ENCODE measurements at regions not wholly inside any gene's neighbourhood (a gene's known extent, or its start where the extent isn't known, plus 50 kb on each side); places are given as distances from the start of the nearest gene placed in this dataset.
"Not testable (repeated sequence)": the region's sequence is repeated elsewhere in the genome, so short reads cannot be mapped to it uniquely, and the experiment has no call there.

DNA sequence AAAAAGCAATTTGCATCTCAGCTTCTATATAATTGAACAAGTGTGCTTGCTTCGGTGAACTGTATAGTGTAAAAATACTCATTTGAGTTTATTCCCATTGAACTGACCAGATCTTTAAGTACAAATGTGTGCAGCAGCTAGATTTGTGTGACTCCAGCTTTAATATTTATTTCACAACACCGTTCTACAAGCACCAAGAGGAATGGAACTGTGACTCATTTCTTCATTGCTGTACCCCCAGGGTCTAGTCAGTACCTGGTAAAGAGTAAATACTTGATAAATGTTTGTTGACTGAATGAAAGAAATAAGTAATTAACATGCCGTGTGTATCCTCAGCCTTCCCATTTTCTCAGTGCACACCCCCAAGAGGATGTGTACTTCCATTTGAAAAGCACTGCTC lies 464.8 kb downstream of the CBLN4 start:
- in situ Hi-C loops (cut with HindIII; ENCODE audit: low sequenced_read_pairs), result no loop called here

GRCh38 chr20:55540013-55540412 lies 465.3 kb downstream of the CBLN4 start:
- in situ Hi-C loops (cut with HindIII; ENCODE audit: low sequenced_read_pairs), result no loop called here

DNA sequence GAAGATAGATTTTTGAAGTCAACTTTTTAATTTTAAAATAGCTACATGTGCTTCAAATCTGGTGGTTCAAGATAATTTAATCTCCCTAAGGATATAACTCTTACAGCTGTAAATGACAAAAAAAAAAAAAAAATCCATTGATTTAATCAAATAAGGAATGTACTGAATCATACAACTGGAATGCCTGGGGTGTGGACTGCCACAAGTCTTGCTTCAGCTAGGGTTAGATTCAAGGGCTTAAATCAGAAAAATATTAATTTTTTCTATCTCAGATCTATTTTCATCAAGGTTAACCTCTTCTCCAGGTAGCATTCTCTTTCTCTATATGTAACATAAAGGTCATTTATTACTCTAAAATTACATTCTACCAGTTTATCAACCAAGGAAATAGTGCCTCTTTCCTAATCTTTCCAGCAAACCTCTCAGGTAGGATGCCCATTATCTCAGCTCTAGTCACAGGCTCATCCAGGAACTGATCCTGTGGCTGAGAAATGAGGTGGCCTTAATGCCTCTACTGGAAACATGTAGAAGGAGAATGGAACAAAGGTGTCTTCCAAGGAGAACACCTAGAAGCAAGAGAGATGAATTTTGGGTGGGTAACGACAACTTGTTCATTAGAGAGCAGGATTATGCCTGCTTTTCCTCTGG lies 466.9 kb downstream of the CBLN4 start:
- in situ Hi-C loops (cut with HindIII; ENCODE audit: low sequenced_read_pairs), result no loop called here

- in situ Hi-C loops (cut with HindIII; ENCODE audit: low sequenced_read_pairs), result no loop called here
Measured at GRCh38 chr20:55535366-55535765, 470.0 kb downstream of the CBLN4 start.

DNA sequence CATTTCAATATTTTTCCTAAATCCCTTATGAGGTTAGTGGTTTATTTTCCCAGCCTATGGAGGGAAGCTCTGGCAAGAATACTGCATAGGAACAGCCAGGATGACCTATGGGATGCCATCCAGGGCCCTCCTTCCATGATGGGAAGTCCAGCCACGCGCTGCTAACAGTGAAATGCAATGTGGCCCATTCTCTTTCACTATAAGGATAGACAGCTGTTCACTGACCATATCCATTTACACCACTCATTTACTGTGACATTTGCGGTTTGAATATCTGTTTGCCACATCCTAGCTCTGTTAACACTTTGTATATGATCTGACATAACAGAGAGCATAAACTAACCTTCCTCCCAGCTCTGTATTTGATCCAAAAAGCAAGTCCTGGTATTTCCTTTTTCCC lies 471.7 kb downstream of the CBLN4 start:
- in situ Hi-C loops (cut with HindIII; ENCODE audit: low sequenced_read_pairs), result no loop called here

DNA sequence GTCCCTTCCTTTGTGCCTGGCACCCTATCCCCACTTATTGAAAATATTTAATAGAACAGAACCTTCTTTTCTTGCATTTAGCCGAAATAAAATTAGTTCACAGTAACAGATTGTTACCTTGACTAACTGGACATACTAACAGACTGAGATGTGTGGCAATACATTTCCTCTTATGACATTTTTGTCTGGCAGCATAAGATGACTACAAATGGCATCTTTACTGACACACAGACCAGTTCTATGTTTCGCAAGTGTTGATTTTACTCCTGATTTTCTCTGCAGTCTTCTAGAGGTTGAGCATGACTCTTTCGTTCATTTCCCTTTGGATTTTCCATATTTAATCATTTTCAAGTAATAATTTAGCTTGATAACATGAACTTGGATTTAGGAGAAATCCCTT lies 474.6 kb downstream of the CBLN4 start:
- in situ Hi-C loops (cut with HindIII; ENCODE audit: low sequenced_read_pairs), result no loop called here

DNA sequence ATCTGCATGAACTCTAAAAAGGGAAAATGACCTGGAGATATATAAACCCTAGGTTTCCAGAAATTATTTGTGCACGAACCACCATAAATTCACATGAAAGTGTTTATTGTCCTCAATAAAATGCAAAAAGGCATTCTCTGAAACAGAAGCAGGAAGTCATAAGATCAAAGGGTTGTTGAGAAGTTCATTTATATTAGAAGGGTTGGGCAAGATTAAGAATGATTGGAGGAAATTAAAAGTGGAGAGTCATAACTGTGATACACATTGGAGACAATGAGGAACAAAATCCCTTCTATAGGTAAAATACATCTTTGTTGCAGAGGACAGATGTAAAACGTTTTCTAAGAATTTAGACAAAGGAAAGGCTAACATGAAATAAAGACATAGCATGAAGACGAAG lies 476.8 kb downstream of the CBLN4 start:
- in situ Hi-C loops (cut with HindIII; ENCODE audit: low sequenced_read_pairs), result no loop called here

DNA sequence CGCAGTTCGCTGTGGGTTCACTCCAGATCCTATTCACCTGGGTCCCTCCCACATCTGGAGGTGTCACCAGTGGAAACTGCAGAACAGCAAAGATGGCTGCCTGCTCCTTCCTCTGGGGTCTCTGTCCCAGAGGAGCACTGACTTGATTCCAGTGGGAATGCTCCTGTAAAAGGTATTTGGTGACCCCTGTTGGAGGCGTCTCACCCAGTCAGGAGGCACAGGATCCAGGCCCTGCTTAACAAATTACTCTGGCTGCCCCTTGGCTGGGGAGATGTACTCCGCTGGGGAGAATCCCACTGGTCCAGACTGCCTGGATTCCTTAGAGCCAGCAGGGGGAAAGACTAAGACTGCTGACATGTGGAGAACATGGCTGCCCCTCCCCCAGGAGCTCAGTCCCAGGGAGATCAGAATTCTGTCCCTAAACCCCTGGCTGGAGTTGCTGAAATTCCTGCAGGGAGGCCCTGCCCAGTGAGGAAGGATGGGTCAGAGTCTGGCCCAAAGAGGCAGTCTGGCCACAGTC lies 483.0 kb downstream of the CBLN4 start:
- in situ Hi-C loops (cut with HindIII; ENCODE audit: low sequenced_read_pairs), result no loop called here

DNA sequence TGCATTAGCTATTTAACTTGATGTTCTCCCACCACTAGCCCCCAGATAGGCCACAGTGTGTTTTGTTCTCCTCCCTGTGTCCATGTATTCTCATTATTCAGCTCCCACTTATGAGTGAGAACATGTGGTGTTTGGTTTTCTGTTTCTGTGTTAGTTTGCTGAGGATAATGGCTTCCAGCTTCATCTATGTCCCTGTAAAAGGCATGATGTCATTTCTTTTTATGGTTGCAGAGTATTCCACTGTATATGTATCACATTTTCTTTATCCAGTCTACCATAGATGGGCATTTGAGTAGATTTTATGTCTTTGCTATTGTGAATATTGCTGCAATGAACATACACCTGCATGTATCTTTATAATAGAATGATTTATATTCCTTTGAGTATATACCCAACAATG lies 487.7 kb downstream of the CBLN4 start:
- in situ Hi-C loops (cut with HindIII; ENCODE audit: low sequenced_read_pairs), result not testable (repeated sequence)

- in situ Hi-C loops (cut with HindIII; ENCODE audit: low sequenced_read_pairs), result no loop called here
Measured at GRCh38 chr20:55515832-55516231, 489.5 kb downstream of the CBLN4 start.

GRCh38 chr20:55514531-55514930 lies 490.8 kb downstream of the CBLN4 start:
- in situ Hi-C loops (cut with HindIII; ENCODE audit: low sequenced_read_pairs), result no loop called here

- in situ Hi-C loops (cut with HindIII; ENCODE audit: low sequenced_read_pairs), result no loop called here
Measured at GRCh38 chr20:55513954-55514353, 491.4 kb downstream of the CBLN4 start.

GRCh38 chr20:55500130-55500529 lies 505.2 kb downstream of the CBLN4 start:
- in situ Hi-C loops (cut with HindIII; ENCODE audit: low sequenced_read_pairs), result no loop called here

DNA sequence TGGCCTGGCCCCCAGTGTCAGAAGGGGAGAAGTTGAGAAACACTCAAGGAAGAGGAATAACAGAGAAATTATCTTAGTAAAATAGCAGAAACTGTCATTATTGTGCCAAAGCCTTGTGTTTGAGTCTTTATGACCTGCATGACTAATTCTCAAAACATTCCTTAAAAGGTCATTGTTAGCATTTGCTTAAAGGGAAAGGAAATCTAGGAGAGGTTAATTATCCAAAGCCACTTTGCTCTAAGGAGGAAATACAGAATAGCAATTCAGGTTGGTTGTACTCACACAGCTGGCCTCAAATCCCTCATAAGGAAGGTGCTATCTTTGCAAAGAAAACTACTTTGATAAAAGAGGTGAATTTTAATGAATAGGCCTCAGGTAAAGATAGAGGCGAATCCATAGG lies 516.7 kb downstream of the CBLN4 start:
- in situ Hi-C loops (cut with HindIII; ENCODE audit: low sequenced_read_pairs), result no loop called here

DNA sequence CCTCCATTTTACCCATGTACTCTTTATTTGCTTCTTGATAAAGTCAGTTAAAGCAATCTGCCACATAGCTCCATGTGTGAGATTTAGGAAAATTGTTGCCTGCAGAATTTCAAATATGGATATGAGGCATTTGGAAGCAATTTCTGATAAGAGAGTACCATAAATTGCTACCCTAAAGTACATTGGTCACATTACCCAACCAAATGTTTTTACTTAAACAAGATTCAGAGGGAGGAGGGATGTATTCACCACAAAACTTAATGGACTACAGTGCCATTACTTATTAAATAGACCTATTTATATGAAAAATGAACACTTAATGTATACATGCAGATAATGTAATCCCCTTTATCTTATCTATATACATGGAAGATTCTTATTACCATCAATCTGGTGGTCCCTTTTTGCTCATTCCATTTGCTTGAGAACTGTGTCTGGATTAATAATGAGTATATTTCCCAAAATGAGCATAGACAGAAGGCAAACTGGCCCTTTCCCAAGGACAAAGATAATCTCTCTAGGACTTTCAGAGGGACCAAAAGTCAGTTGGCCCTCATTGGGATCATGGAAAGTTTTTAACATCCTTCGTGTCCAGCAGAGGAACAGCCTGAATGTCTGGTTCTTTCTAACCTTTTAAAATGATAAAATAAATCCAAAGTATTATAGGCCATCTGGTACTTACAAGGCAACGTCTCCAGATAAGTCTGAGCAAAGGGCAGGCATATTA lies 526.4 kb downstream of the CBLN4 start:
- in situ Hi-C loops (cut with HindIII; ENCODE audit: low sequenced_read_pairs), result no loop called here

- in situ Hi-C loops (cut with HindIII; ENCODE audit: low sequenced_read_pairs), result no loop called here
Measured at GRCh38 chr20:55472704-55473103, 532.6 kb downstream of the CBLN4 start.

- in situ Hi-C loops (cut with HindIII; ENCODE audit: low sequenced_read_pairs), result no loop called here
Measured at GRCh38 chr20:55471052-55472006, 534.0 kb downstream of the CBLN4 start.

GRCh38 chr20:55469074-55469473 lies 536.2 kb downstream of the CBLN4 start:
- in situ Hi-C loops (cut with HindIII; ENCODE audit: low sequenced_read_pairs), result no loop called here

GRCh38 chr20:55461519-55461918 lies 543.8 kb downstream of the CBLN4 start:
- in situ Hi-C loops (cut with HindIII; ENCODE audit: low sequenced_read_pairs), result no loop called here

DNA sequence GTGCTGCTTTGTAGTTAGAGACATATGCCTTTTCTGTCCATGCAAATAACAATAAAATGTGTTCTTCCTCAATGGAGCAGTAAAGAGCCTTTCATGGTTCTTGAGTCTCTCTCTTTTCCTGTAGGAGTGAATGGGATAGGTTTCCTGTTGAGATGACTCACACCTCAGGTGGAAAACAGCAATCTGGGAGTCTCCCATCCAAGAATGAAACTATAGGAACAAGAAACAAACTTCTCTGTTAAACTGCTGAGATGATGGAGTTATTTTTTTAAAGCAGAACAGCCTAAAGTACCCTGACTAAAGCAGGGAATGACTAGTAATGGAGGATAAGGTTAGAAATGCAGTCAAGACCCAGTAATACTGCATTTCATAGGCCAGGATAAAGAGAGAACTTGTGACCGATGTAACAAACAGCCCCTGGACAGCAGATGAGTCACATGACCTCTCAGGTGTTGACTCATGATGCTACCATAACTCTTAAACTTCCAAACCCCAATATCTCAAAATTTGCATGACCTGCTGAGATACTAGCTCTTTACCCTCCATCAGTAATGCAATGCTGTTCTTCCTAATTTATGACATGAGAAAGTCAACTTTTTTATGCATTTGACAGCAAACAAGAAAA lies 548.9 kb downstream of the CBLN4 start:
- in situ Hi-C loops (cut with HindIII; ENCODE audit: low sequenced_read_pairs), result no loop called here

DNA sequence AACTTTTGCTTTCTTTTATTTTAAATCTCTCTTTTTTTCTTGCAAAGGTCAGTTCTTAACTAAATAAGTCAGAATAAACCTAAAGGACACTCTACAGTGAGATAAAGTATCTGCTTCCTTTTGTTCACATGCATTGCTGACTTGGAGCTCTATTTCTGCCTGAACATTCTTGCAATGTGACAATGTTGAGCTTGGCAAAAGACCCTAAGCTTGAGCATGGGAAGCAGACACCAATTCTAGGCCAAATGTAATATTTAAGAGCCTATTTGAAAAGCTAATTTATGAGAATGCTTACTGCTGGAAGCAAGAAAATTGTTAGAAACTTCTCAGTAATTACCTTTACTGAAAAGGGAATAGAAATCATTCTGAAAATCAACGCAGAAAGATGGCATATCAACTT lies 556.2 kb downstream of the CBLN4 start:
- in situ Hi-C loops (cut with HindIII; ENCODE audit: low sequenced_read_pairs), result no loop called here

Measured in endothelial cell of hepatic sinusoid (primary cell).